OCI-LY7 (cell line): ENCODE measurements at regions not wholly inside any gene's neighbourhood (a gene's known extent, or its start where the extent isn't known, plus 50 kb on each side); places are given as distances from the start of the nearest gene placed in this dataset.

ENCODE experiments used
- EZH2phosphoT487 ChIP-seq: fragments of 200-600 bp; sonication (generic); IDR thresholded peaks from 2 replicates; pipeline ENCODE4 v1.6.1; 2018; ENCODE audit warnings: low read depth, borderline replicate concordance, mild to moderate bottlenecking, mixed run types, antibody characterized with exemption, low read length, moderate library complexity, mixed read lengths
- TF ChIP-seq, protein P1 (sequence below): fragments of 200-600 bp; sonication (generic); conservative IDR thresholded peaks from 2 replicates; pipeline ENCODE4 v1.5.1; 2014; ENCODE audit warnings: mild to moderate bottlenecking, antibody characterized with exemption, low read length, moderate library complexity, mixed read lengths

DNA sequence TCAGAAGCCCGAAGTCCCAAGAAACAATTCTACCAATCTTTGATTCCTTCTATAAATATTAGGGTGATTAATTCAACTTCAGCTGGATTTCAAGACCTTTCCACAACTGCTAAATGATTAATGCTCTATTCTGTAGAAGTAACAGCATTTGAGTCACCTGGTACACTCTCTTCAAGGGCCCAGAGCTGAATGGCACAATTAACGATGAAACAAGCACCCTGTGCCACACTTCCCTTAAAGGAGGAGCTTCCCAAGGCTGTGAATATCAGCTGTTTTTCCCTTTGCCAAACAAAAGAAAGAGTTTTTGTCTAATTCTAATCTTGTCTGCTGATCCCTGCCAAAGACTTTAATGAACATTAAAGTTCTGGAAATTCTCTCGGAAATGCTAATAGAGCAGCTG lies 56.0 kb downstream of the BOD1L2 start:
- TF ChIP-seq, protein P1, sequence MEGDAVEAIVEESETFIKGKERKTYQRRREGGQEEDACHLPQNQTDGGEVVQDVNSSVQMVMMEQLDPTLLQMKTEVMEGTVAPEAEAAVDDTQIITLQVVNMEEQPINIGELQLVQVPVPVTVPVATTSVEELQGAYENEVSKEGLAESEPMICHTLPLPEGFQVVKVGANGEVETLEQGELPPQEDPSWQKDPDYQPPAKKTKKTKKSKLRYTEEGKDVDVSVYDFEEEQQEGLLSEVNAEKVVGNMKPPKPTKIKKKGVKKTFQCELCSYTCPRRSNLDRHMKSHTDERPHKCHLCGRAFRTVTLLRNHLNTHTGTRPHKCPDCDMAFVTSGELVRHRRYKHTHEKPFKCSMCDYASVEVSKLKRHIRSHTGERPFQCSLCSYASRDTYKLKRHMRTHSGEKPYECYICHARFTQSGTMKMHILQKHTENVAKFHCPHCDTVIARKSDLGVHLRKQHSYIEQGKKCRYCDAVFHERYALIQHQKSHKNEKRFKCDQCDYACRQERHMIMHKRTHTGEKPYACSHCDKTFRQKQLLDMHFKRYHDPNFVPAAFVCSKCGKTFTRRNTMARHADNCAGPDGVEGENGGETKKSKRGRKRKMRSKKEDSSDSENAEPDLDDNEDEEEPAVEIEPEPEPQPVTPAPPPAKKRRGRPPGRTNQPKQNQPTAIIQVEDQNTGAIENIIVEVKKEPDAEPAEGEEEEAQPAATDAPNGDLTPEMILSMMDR: no peak
- no peak for TF ChIP-seq EZH2phosphoT487
